ENCODE measurements at regions not wholly inside any gene's neighbourhood (a gene's known extent, or its start where the extent isn't known, plus 50 kb on each side); places are given as distances from the start of the nearest gene placed in this dataset.

- H3K4me1 Mint-ChIP-seq: no peaks in the 10 kb centered on the region
- Histone ChIP-seq H3K9ac (no peak overlapping the region), H3K9me3 (ENCODE audit: low read depth) (no peaks in the 10 kb centered on the region), H3K36me3 (no peaks in the 10 kb centered on the region), H3K79me2 (ENCODE audit: low read depth) (no peaks in the 10 kb centered on the region), H3K4me1 (no peaks in the 10 kb centered on the region), H3K4me3 (no peak overlapping the region), H4K20me1 (ENCODE audit: low read depth) (no peaks in the 10 kb centered on the region), H3K27me3 (no peaks in the 10 kb centered on the region), H2AFZ (replicated peaks) (no peak overlapping the region), H3K4me2 (no peak overlapping the region), H3K27ac (no peak overlapping the region), H3F3A (ENCODE audit: low read depth) (no peaks in the 10 kb centered on the region)
- TF ChIP-seq EZH2 (IDR thresholded peaks at IDR 0.05): no peak
- TF ChIP-seq CTCF (IDR thresholded peaks at IDR 0.05): no peak
- no peak for TF ChIP-seq EZH2phosphoT487 (IDR thresholded peaks at IDR 0.05)
- peaks cover 10% of the 10 kb centered on the region for H3K9me3 Mint-ChIP-seq
- no peaks in the 10 kb centered on the region for H3K36me3 Mint-ChIP-seq
- peaks cover 10% of the 10 kb centered on the region for H3K27me3 Mint-ChIP-seq (ENCODE audit: insufficient read depth, low read depth)
- DNase-seq (ENCODE audit: low spot score): no peak
- H3K4me3 Mint-ChIP-seq: no peak overlapping the region
- no peak overlapping the region for H3K27ac Mint-ChIP-seq
Observed at GRCh38 chr9:81202292-81202691, 487.1 kb downstream of the TLE1 start.

GRCh38 chr9:81195206-81195605 is 494.1 kb downstream of the TLE1 start:
- Histone ChIP-seq H2AFZ (replicated peaks) (no peak overlapping the region), H3K79me2 (ENCODE audit: low read depth) (no peaks in the 10 kb centered on the region), H3K4me3 (no peak overlapping the region), H3K9me3 (ENCODE audit: low read depth) (no peaks in the 10 kb centered on the region), H3K27ac (no peak overlapping the region), H4K20me1 (ENCODE audit: low read depth) (no peaks in the 10 kb centered on the region), H3K36me3 (no peaks in the 10 kb centered on the region), H3K9ac (no peak overlapping the region), H3K4me2 (no peak overlapping the region), H3K4me1 (no peaks in the 10 kb centered on the region), H3F3A (ENCODE audit: low read depth) (no peaks in the 10 kb centered on the region), H3K27me3 (no peaks in the 10 kb centered on the region)
- Mint-ChIP-seq H3K4me1 (no peaks in the 10 kb centered on the region), H3K4me3 (no peak overlapping the region), H3K27ac (no peak overlapping the region), H3K27me3 (ENCODE audit: insufficient read depth, low read depth) (peaks cover 5% of the 10 kb centered on the region), H3K36me3 (no peaks in the 10 kb centered on the region), H3K9me3 (peaks cover 11% of the 10 kb centered on the region)
- TF ChIP-seq CTCF (IDR thresholded peaks at IDR 0.05): no peak
- TF ChIP-seq EZH2 (IDR thresholded peaks at IDR 0.05): no peak
- TF ChIP-seq EZH2phosphoT487 (IDR thresholded peaks at IDR 0.05): no peak
- DNase-seq (ENCODE audit: low spot score): no peak

GRCh38 chr9:81193362-81194339 is 495.7 kb downstream of the TLE1 start:
- H3K9me3 ChIP-seq (ENCODE audit: low read depth): no peaks in the 10 kb centered on the region
- H4K20me1 ChIP-seq (ENCODE audit: low read depth): no peaks in the 10 kb centered on the region
- H3K36me3 ChIP-seq: no peaks in the 10 kb centered on the region
- H3K27me3 Mint-ChIP-seq (ENCODE audit: insufficient read depth, low read depth): no peaks in the 10 kb centered on the region
- no peaks in the 10 kb centered on the region for H3K4me1 ChIP-seq
- no peaks in the 10 kb centered on the region for H3K79me2 ChIP-seq (ENCODE audit: low read depth)
- no peak overlapping the region for H3K9ac ChIP-seq
- no peak overlapping the region for H3K27ac Mint-ChIP-seq
- DNase-seq (ENCODE audit: low spot score): no peak
- H3K27me3 ChIP-seq: no peaks in the 10 kb centered on the region
- H3K27ac ChIP-seq: no peak overlapping the region
- no peaks in the 10 kb centered on the region for H3K36me3 Mint-ChIP-seq
- no peak overlapping the region for H3K4me3 Mint-ChIP-seq
- no peak overlapping the region for H3K4me2 ChIP-seq
- peak overlapping the region; percentile 12 for H2AFZ ChIP-seq (replicated peaks)
- no peaks in the 10 kb centered on the region for H3K4me1 Mint-ChIP-seq
- H3F3A ChIP-seq (ENCODE audit: low read depth): no peaks in the 10 kb centered on the region
- H3K9me3 Mint-ChIP-seq: peaks cover 16% of the 10 kb centered on the region
- H3K4me3 ChIP-seq: no peak overlapping the region
- TF ChIP-seq CTCF (IDR thresholded peaks at IDR 0.05) (no peak), EZH2 (IDR thresholded peaks at IDR 0.05) (no peak), EZH2phosphoT487 (IDR thresholded peaks at IDR 0.05) (no peak)

Measured in neural progenitor cell (in vitro differentiated cells).